ENCODE measurements at regions not wholly inside any gene's neighbourhood (a gene's known extent, or its start where the extent isn't known, plus 50 kb on each side); places are given as distances from the start of the nearest gene placed in this dataset.

GRCh38 chr5:101429241-101429640 lies 526.2 kb upstream of the ST8SIA4 start:
- H3K36me3 ChIP-seq (ENCODE audit: insufficient read depth, low read length), result no peaks in the 10 kb centered on the region
- no peak overlapping the region for H3K4me3 ChIP-seq (ENCODE audit: low read length in 2 of 2)
- ChIA-PET POLR2A (ENCODE audit: partially characterized antibody) (no interaction called here), CTCF (ENCODE audit: partially characterized antibody) (no interaction called here)
- no peak for DNase-seq
- intact Hi-C loops (cut with micrococcal nuclease), result no loop called here
- H3K36me3 Mint-ChIP-seq, result no peaks in the 10 kb centered on the region
- H3K4me1 ChIP-seq (ENCODE audit: insufficient read depth, low read length), result no peaks in the 10 kb centered on the region
- no peaks in the 10 kb centered on the region for H3K27me3 ChIP-seq (ENCODE audit: insufficient read depth, low read length)
- H3K9me3 Mint-ChIP-seq, result peaks cover 0 to 7% (median 1%) of the 10 kb centered on the region in 8 donors
- H3K27ac Mint-ChIP-seq, result no peak overlapping the region
- no peaks in the 10 kb centered on the region for H3K4me1 Mint-ChIP-seq
- no peak overlapping the region for H3K4me3 Mint-ChIP-seq
- no peaks in the 10 kb centered on the region for H3K9me3 ChIP-seq (ENCODE audit: control insufficient read depth in 1 of 2, low read length in 2 of 2)
- no peak overlapping the region for H3K27ac ChIP-seq (ENCODE audit: low read depth, low read length)
- no peaks in the 10 kb centered on the region for H3K27me3 Mint-ChIP-seq

- ChIA-PET POLR2A (ENCODE audit: partially characterized antibody) (no interaction called here), CTCF (ENCODE audit: partially characterized antibody) (no interaction called here)
- peaks cover 0 to 3% of the 10 kb centered on the region in 2 donors for H3K27me3 Mint-ChIP-seq
- H3K36me3 Mint-ChIP-seq, result no peaks in the 10 kb centered on the region
- Histone ChIP-seq H3K27ac (ENCODE audit: low read depth, low read length) (no peak overlapping the region), H3K9me3 (ENCODE audit: control insufficient read depth in 1 of 2, low read length in 2 of 2) (no peaks in the 10 kb centered on the region), H3K4me3 (ENCODE audit: low read length in 2 of 2) (no peak overlapping the region), H3K4me1 (ENCODE audit: insufficient read depth, low read length) (no peaks in the 10 kb centered on the region), H3K27me3 (ENCODE audit: insufficient read depth, low read length) (no peaks in the 10 kb centered on the region), H3K36me3 (ENCODE audit: insufficient read depth, low read length) (no peaks in the 10 kb centered on the region)
- H3K4me1 Mint-ChIP-seq, result no peaks in the 10 kb centered on the region
- H3K4me3 Mint-ChIP-seq, result no peak overlapping the region
- H3K27ac Mint-ChIP-seq, result no peak overlapping the region
- intact Hi-C loops (cut with micrococcal nuclease), result no loop called here
- no peak for DNase-seq
- H3K9me3 Mint-ChIP-seq, result peaks cover 0 to 5% (median under 1%) of the 10 kb centered on the region in 8 donors
Observed at GRCh38 chr5:101425339-101425859, 522.3 kb upstream of the ST8SIA4 start.

- Histone ChIP-seq H3K27me3 (ENCODE audit: insufficient read depth, low read length) (no peaks in the 10 kb centered on the region), H3K36me3 (ENCODE audit: insufficient read depth, low read length) (no peaks in the 10 kb centered on the region), H3K4me1 (ENCODE audit: insufficient read depth, low read length) (no peaks in the 10 kb centered on the region), H3K9me3 (ENCODE audit: control insufficient read depth in 1 of 2, low read length in 2 of 2) (no peaks in the 10 kb centered on the region), H3K27ac (ENCODE audit: low read depth, low read length) (no peak overlapping the region), H3K4me3 (ENCODE audit: low read length in 2 of 2) (no peak overlapping the region)
- no peak overlapping the region for H3K27ac Mint-ChIP-seq
- H3K9me3 Mint-ChIP-seq, result peaks cover 0 to 1% (median 0%) of the 10 kb centered on the region in 8 donors
- H3K36me3 Mint-ChIP-seq, result no peaks in the 10 kb centered on the region
- DNase-seq, result no peak
- CTCF ChIA-PET (ENCODE audit: partially characterized antibody), result no interaction called here
- intact Hi-C loops (cut with micrococcal nuclease), result no loop called here
- H3K27me3 Mint-ChIP-seq, result peaks cover 0 to 3% of the 10 kb centered on the region in 2 donors
- POLR2A ChIA-PET (ENCODE audit: partially characterized antibody), result no interaction called here
- no peaks in the 10 kb centered on the region for H3K4me1 Mint-ChIP-seq
- no peak overlapping the region for H3K4me3 Mint-ChIP-seq
Observed at GRCh38 chr5:101424530-101425175, 521.6 kb upstream of the ST8SIA4 start.

- no peaks in the 10 kb centered on the region for H3K4me1 ChIP-seq (ENCODE audit: insufficient read depth, low read length)
- H3K27ac ChIP-seq (ENCODE audit: low read depth, low read length), result no peak overlapping the region
- H3K27me3 Mint-ChIP-seq, result peaks cover 0 to 3% of the 10 kb centered on the region in 2 donors
- no peaks in the 10 kb centered on the region for H3K4me1 Mint-ChIP-seq
- no peaks in the 10 kb centered on the region for H3K36me3 ChIP-seq (ENCODE audit: insufficient read depth, low read length)
- no peak overlapping the region for H3K4me3 ChIP-seq (ENCODE audit: low read length in 2 of 2)
- H3K27me3 ChIP-seq (ENCODE audit: insufficient read depth, low read length), result no peaks in the 10 kb centered on the region
- no peaks in the 10 kb centered on the region for H3K36me3 Mint-ChIP-seq
- no peak overlapping the region for H3K27ac Mint-ChIP-seq
- DNase-seq, result no peak
- CTCF ChIA-PET (ENCODE audit: partially characterized antibody), result no interaction called here
- H3K9me3 Mint-ChIP-seq, result no peaks in the 10 kb centered on the region
- POLR2A ChIA-PET (ENCODE audit: partially characterized antibody), result no interaction called here
- H3K4me3 Mint-ChIP-seq, result no peak overlapping the region
- intact Hi-C loops (cut with micrococcal nuclease), result no loop called here
- H3K9me3 ChIP-seq (ENCODE audit: control insufficient read depth in 1 of 2, low read length in 2 of 2), result no peaks in the 10 kb centered on the region
Observed at GRCh38 chr5:101418713-101419118, 515.6 kb upstream of the ST8SIA4 start.

GRCh38 chr5:101404531-101404930 lies 501.4 kb upstream of the ST8SIA4 start:
- ChIA-PET POLR2A (ENCODE audit: partially characterized antibody) (no interaction called here), CTCF (ENCODE audit: partially characterized antibody) (no interaction called here)
- peaks cover 0 to 1% of the 10 kb centered on the region in 2 donors for H3K27me3 Mint-ChIP-seq
- Histone ChIP-seq H3K4me3 (ENCODE audit: low read length in 2 of 2) (no peak overlapping the region), H3K27ac (ENCODE audit: low read depth, low read length) (no peak overlapping the region), H3K27me3 (ENCODE audit: insufficient read depth, low read length) (no peaks in the 10 kb centered on the region), H3K4me1 (ENCODE audit: insufficient read depth, low read length) (no peaks in the 10 kb centered on the region), H3K36me3 (ENCODE audit: insufficient read depth, low read length) (no peaks in the 10 kb centered on the region), H3K9me3 (ENCODE audit: control insufficient read depth in 1 of 2, low read length in 2 of 2) (no peaks in the 10 kb centered on the region)
- H3K36me3 Mint-ChIP-seq, result no peaks in the 10 kb centered on the region
- no peak for DNase-seq
- intact Hi-C loops (cut with micrococcal nuclease), result no loop called here
- H3K27ac Mint-ChIP-seq, result no peak overlapping the region
- no peaks in the 10 kb centered on the region for H3K9me3 Mint-ChIP-seq
- no peak overlapping the region for H3K4me3 Mint-ChIP-seq
- no peaks in the 10 kb centered on the region for H3K4me1 Mint-ChIP-seq

- H3K4me1 Mint-ChIP-seq, result no peaks in the 10 kb centered on the region
- Histone ChIP-seq H3K27ac (ENCODE audit: low read depth, low read length) (no peak overlapping the region), H3K4me3 (ENCODE audit: low read length in 2 of 2) (no peak overlapping the region), H3K36me3 (ENCODE audit: insufficient read depth, low read length) (no peaks in the 10 kb centered on the region), H3K4me1 (ENCODE audit: insufficient read depth, low read length) (no peaks in the 10 kb centered on the region), H3K27me3 (ENCODE audit: insufficient read depth, low read length) (no peaks in the 10 kb centered on the region), H3K9me3 (ENCODE audit: control insufficient read depth in 1 of 2, low read length in 2 of 2) (no peaks in the 10 kb centered on the region)
- intact Hi-C loops (cut with micrococcal nuclease), result no loop called here
- peaks cover 0 to 2% of the 10 kb centered on the region in 2 donors for H3K27me3 Mint-ChIP-seq
- H3K36me3 Mint-ChIP-seq, result no peaks in the 10 kb centered on the region
- H3K27ac Mint-ChIP-seq, result no peak overlapping the region
- H3K4me3 Mint-ChIP-seq, result no peak overlapping the region
- POLR2A ChIA-PET (ENCODE audit: partially characterized antibody), result no interaction called here
- CTCF ChIA-PET (ENCODE audit: partially characterized antibody), result no interaction called here
- DNase-seq, result no peak
- H3K9me3 Mint-ChIP-seq, result no peaks in the 10 kb centered on the region
Observed at GRCh38 chr5:101393795-101394450, 490.8 kb upstream of the ST8SIA4 start.

- CTCF ChIA-PET (ENCODE audit: partially characterized antibody), result interaction anchor here (1.1 to 2.9 kb wide), 3 partner anchors 19 to 960 kb away, joined by 3 to 10 read pairs (median 7); no protein-coding TSS in a partner anchor
Observed at GRCh38 chr5:101390151-101390908, 487.2 kb upstream of the ST8SIA4 start.

More at GRCh38 chr5:101390151-101390908, 487.2 kb upstream of the ST8SIA4 start:
- no peaks in the 10 kb centered on the region for H3K27me3 ChIP-seq (ENCODE audit: insufficient read depth, low read length)
- H3K4me3 ChIP-seq (ENCODE audit: low read length in 2 of 2), result no peak overlapping the region
- intact Hi-C loops (cut with micrococcal nuclease), result loop anchor here (1.0 kb wide), 2 partner anchors 767 to 911 kb away; no protein-coding TSS in a partner anchor
- no peaks in the 10 kb centered on the region for H3K4me1 ChIP-seq (ENCODE audit: insufficient read depth, low read length)
- Mint-ChIP-seq H3K27me3 (no peaks in the 10 kb centered on the region), H3K27ac (no peak overlapping the region), H3K4me3 (no peak overlapping the region), H3K4me1 (no peaks in the 10 kb centered on the region), H3K9me3 (no peaks in the 10 kb centered on the region), H3K36me3 (no peaks in the 10 kb centered on the region)
- POLR2A ChIA-PET (ENCODE audit: partially characterized antibody), result no interaction called here
- no peaks in the 10 kb centered on the region for H3K9me3 ChIP-seq (ENCODE audit: control insufficient read depth in 1 of 2, low read length in 2 of 2)
- peak in 3 of 5 donors; percentile 7 to 13 (median 9) for DNase-seq
- H3K36me3 ChIP-seq (ENCODE audit: insufficient read depth, low read length), result no peaks in the 10 kb centered on the region
- no peak overlapping the region for H3K27ac ChIP-seq (ENCODE audit: low read depth, low read length)
